HL-60 (cell line): ENCODE measurements at regions not wholly inside any gene's neighbourhood (a gene's known extent, or its start where the extent isn't known, plus 50 kb on each side); places are given as distances from the start of the nearest gene placed in this dataset.

Source experiments
- DNase-seq, 2 experiments: peaks; one replicate each; pipeline ENCODE4 v3.0.0-alpha.2; 2010 to 2020; ENCODE audit warnings: low read depth in 1 of 2, low spot score in 1 of 2
- H3K27ac ChIP-seq: fragments of 250-450 bp; sonication (Bioruptor Pico); replicated peaks from 2 replicates; pipeline ENCODE4 v1.5.1; 2020; ENCODE audit warnings: mild to moderate bottlenecking, moderate library complexity
- H3K27me3 ChIP-seq: fragments of 250-450 bp; sonication (Bioruptor Pico); 2 replicates; pipeline ENCODE4 v1.5.1; 2021; ENCODE audit warnings: mild to moderate bottlenecking, moderate library complexity; ENCODE audit not compliant: insufficient read depth, poor library complexity, severe bottlenecking
- H3K4me3 ChIP-seq: replicated peaks from 2 replicates; pipeline ENCODE4 v1.5.1; 2011; ENCODE audit warnings: mild to moderate bottlenecking, control low read depth, low read length; ENCODE audit not compliant: insufficient read depth
- GABPA ChIP-seq: IDR thresholded peaks from 2 replicates; pipeline ENCODE4 v1.6.1; 2012; ENCODE audit warnings: low read depth
- POLR2AphosphoS5 ChIP-seq: IDR thresholded peaks from 2 replicates; pipeline ENCODE4 v1.6.1; 2012; ENCODE audit warnings: low read depth
- SPI1 ChIP-seq: IDR thresholded peaks from 2 replicates; pipeline ENCODE4 v1.6.1; 2012; ENCODE audit warnings: low read depth, mild to moderate bottlenecking, borderline replicate concordance
- TF ChIP-seq, protein P1 (sequence below): IDR thresholded peaks from 2 replicates; pipeline ENCODE4 v1.6.1; 2012; ENCODE audit warnings: low read depth; ENCODE audit not compliant: insufficient replicate concordance
- TF ChIP-seq, protein P2 (sequence below): IDR thresholded peaks from one replicate; pipeline ENCODE4 v1.5.1; 2011; ENCODE audit warnings: low read length, control low read depth, inconsistent platforms; ENCODE audit not compliant: insufficient read depth

DNA sequence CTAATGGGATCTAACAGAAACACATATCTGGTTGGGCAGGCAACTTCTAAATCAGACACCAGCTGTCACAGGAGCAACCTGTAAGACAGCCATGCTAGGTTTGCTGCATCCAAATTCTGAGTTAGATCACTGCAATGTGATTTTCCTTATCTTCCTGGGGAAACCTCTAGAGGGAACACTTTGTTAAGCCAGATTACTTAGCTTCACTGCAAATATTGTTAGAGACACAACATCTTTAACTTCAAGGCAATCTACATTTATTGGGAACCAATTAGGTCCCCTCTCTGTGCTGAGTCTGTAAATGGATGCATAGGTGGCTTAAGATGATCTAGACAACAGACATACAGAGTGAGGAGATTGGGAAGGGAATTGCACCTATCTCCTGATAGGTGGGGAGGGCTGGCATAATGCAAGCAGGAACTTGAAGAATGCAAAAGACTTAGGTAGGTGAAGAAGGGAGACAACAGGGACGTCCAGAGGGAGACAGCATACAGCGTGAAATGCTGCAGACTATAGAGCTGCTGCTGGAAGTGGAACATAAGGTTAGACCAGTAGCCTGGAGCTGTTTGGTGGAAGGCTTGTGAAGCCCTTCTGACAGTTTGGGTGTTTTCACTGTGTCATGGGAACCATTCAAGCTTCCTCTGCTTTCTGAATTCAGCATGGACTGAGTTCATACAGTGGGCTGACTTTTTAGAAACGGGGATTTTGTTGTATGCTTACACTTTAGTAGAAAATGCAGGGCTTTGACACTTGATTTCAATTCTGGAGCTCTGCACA is 109.8 kb upstream of the ELMO1 start:
- H3K27me3 ChIP-seq = no peaks in the 10 kb centered on the region
- H3K4me3 ChIP-seq = no peak overlapping the region
- no peak overlapping the region for H3K27ac ChIP-seq
- TF ChIP-seq SPI1 = no peak
- TF ChIP-seq GABPA = no peak
- TF ChIP-seq POLR2AphosphoS5 = no peak
- TF ChIP-seq, protein P1, sequence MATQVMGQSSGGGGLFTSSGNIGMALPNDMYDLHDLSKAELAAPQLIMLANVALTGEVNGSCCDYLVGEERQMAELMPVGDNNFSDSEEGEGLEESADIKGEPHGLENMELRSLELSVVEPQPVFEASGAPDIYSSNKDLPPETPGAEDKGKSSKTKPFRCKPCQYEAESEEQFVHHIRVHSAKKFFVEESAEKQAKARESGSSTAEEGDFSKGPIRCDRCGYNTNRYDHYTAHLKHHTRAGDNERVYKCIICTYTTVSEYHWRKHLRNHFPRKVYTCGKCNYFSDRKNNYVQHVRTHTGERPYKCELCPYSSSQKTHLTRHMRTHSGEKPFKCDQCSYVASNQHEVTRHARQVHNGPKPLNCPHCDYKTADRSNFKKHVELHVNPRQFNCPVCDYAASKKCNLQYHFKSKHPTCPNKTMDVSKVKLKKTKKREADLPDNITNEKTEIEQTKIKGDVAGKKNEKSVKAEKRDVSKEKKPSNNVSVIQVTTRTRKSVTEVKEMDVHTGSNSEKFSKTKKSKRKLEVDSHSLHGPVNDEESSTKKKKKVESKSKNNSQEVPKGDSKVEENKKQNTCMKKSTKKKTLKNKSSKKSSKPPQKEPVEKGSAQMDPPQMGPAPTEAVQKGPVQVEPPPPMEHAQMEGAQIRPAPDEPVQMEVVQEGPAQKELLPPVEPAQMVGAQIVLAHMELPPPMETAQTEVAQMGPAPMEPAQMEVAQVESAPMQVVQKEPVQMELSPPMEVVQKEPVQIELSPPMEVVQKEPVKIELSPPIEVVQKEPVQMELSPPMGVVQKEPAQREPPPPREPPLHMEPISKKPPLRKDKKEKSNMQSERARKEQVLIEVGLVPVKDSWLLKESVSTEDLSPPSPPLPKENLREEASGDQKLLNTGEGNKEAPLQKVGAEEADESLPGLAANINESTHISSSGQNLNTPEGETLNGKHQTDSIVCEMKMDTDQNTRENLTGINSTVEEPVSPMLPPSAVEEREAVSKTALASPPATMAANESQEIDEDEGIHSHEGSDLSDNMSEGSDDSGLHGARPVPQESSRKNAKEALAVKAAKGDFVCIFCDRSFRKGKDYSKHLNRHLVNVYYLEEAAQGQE = no peak
- TF ChIP-seq, protein P2, sequence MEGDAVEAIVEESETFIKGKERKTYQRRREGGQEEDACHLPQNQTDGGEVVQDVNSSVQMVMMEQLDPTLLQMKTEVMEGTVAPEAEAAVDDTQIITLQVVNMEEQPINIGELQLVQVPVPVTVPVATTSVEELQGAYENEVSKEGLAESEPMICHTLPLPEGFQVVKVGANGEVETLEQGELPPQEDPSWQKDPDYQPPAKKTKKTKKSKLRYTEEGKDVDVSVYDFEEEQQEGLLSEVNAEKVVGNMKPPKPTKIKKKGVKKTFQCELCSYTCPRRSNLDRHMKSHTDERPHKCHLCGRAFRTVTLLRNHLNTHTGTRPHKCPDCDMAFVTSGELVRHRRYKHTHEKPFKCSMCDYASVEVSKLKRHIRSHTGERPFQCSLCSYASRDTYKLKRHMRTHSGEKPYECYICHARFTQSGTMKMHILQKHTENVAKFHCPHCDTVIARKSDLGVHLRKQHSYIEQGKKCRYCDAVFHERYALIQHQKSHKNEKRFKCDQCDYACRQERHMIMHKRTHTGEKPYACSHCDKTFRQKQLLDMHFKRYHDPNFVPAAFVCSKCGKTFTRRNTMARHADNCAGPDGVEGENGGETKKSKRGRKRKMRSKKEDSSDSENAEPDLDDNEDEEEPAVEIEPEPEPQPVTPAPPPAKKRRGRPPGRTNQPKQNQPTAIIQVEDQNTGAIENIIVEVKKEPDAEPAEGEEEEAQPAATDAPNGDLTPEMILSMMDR = no peak
- DNase-seq = no peak

DNA sequence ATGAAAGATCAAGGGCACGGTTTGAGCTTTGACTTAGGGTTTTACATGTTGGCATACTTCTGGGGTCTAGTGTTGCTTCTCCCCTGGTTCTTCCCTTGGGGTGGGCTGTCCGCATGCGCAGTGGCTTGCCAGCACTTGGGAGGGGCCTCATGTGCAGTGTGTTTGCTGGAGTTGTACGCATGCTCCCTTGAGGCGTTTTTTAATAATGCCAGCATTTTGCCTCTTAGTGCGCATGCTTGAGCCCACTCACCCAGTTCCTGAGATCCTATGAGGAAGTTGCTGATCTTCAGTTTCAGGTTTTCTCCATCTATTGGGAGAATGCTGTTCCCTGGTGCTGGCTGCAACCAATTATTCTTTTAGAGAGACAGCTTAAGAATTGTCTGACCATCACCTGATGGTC is 113.4 kb upstream of the GPR141 start:
- Histone ChIP-seq H3K27ac (no peak overlapping the region), H3K4me3 (no peak overlapping the region), H3K27me3 (no peaks in the 10 kb centered on the region)
- no peak for DNase-seq
- TF ChIP-seq GABPA = no peak
- TF ChIP-seq SPI1 = no peak
- TF ChIP-seq, protein P1 = no peak
- TF ChIP-seq, protein P2 = no peak
- no peak for TF ChIP-seq POLR2AphosphoS5

DNA sequence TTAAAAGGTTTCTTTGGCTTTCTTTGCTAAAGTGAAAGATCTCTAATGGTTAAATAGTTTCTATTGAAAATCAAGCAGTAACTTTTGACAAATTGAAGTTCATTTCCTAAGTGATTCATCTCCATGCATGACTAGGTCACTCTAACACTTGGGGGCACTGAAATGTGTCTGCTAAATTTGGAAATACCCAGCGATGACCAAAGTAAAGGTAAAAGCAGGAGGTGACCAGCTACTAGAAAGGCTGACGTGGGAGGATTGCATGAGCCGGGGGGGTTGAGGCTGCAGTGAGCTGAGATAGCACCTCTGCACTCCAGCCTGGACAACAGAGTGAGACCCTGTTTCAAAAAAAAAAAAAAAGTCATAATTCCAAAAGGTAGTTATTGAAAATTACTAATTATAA is 111.8 kb upstream of the GPR141 start:
- no peaks in the 10 kb centered on the region for H3K27me3 ChIP-seq
- TF ChIP-seq, protein P2 = no peak
- TF ChIP-seq SPI1 = no peak
- no peak for TF ChIP-seq POLR2AphosphoS5
- TF ChIP-seq GABPA = no peak
- TF ChIP-seq, protein P1 = no peak
- DNase-seq = no peak
- H3K4me3 ChIP-seq = no peak overlapping the region
- H3K27ac ChIP-seq = no peak overlapping the region
